ENCODE measurements at regions not wholly inside any gene's neighbourhood (a gene's known extent, or its start where the extent isn't known, plus 50 kb on each side); places are given as distances from the start of the nearest gene placed in this dataset.

DNA sequence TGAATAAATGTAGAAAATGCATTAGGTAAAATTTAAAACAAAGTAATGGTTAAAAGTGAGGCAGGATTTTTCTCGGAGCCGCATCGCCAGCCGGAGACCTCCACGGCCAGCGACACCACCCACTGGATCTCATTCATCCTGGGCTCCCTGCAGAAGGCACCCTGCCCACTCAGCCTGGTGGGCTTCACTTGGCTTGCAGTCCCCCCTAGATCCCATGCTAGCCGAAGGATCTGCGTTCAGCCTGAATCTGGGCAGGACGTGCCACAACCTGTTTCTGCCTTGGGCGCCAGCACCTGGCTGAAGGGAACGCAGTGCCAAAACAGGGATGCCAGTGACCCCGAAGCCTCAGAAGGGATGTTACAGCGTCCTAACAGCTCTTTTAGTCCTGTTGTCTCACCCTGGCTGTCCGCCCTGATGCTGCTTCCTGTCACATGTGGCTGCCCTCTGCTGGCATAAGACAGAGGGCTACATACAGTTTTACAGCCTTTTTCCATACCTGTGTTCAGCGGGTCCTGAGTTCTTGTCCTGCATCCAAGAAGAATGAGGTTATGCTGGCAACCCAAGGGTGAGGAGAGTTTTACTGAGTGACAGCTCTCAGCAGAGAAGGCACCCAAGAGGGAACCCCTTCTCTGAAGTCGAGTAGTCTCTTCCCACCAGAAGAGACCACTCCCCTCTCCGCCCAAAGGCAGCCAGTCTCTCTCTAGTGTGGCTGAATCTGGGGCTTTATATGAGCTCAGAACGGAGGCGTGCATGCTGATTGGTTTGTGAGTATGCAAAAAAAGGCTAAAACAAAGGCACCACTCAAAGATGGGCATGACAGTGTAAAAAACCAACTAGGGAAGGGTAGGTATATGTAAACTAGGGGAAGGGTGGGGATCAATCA is 173.1 kb upstream of the GYPC start:
- no peak for DNase-seq (ENCODE audit: low read depth)

DNA sequence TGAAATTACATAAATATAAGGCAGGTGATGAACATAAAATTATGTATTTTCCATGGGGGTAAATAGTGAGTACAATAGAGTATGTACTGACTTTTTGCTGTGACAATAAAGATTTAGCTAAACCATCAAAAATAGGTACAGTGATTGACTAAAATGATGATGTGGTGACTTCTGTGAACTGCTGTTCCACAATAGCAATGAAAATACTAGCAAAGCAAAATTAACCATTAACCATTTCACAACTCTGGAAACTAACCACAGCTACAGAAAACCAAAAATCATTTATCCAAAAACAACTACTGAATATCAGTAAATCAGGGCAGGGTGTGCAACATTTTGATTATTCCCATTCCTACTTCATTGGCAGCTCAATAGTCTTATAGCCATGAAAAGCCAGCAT is 161.4 kb upstream of the GYPC start:
- DNase-seq (ENCODE audit: low read depth) = no peak

DNA sequence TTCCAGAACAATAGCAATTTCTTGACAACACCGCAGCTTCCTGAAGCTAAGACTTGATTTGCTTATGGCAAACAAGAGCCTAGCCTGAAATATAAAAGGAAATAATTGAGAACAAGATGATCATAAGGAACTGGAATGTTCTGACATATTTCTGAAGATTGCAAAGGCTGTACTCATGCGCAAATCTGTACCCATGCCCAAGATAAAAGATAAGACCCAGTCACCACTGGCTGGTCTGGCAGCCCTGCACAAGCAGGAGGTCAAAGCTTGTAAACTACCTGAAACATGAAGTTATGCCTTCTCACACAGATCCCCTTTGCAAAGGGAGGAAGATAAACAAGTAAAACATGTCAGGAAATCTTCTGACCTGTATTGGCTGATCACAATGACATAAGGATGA is 160.8 kb upstream of the GYPC start:
- no peak for DNase-seq (ENCODE audit: low read depth)

GRCh38 chr2:126496493-126496892 is 159.5 kb upstream of the GYPC start:
- DNase-seq (ENCODE audit: low read depth) = no peak

DNA sequence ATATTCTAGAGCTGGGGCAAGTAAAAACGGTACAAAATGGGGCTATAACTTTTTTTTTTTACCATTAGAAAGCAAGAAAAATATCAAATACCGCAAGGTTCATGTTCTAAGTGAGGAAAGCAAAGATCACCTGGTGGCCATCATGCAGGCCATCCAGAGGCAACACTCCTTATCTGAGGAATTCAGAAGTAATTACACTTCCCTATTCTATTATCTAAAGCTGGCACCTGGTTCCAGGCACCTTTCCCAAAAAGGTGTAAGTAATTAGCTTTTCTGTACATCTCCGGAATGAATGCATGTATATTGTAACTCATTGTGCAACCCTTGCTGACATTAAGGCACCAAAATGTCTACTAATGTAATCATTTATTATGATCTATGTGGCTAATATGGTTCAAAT is 152.5 kb upstream of the GYPC start:
- no peak for DNase-seq (ENCODE audit: low read depth)

GRCh38 chr2:126504949-126505348 is 151.0 kb upstream of the GYPC start:
- no peak for DNase-seq (ENCODE audit: low read depth)

- no peak for DNase-seq (ENCODE audit: low read depth)
Measured at GRCh38 chr2:126506786-126507185, 149.2 kb upstream of the GYPC start.

DNA sequence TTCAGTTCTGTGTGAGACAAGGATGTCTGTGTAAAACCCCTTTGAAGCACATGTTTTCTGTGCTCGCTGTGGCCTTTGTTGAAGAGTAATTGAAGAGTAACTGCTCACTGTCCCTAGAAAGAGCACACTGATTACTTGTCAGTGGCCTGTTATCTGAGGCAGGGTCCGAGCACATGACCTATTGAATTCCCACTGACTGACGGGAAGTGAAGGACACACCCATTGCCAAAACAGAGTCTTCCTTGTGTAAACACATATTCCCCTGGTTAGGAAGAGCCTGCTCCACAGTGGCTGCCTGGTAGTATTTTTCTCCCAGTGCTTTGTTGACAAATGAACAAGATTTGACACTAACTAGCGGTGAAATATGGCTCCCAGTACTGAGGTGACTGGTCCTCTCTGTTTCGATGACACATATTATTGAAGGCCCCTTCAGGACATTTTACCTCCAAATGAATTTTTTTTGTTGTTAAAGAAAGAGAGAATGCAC is 148.5 kb upstream of the GYPC start:
- no peak for DNase-seq (ENCODE audit: low read depth)

- DNase-seq (ENCODE audit: low read depth) = no peak
Measured at GRCh38 chr2:126510356-126510755, 145.6 kb upstream of the GYPC start.

DNA sequence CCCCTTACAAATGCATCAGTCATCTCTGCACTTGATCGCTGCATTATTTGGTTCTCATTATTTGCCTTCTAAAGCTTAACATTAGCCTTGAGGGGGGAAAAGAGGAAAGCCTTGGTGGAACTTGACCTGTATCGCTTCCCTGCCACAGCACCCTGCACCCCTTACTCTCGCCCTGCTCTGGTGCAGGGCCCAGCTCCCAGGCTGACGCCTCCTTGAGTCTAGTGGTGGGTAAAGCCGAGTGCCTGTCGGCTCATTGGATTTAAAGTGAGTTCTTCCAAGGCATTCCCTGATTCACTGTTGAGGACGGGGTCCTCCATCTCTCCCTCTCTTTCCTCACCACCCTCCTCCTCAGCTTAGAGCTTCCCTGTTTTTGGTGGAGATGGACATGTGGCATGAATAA is 145.0 kb upstream of the GYPC start:
- DNase-seq (ENCODE audit: low read depth) = no peak

DNA sequence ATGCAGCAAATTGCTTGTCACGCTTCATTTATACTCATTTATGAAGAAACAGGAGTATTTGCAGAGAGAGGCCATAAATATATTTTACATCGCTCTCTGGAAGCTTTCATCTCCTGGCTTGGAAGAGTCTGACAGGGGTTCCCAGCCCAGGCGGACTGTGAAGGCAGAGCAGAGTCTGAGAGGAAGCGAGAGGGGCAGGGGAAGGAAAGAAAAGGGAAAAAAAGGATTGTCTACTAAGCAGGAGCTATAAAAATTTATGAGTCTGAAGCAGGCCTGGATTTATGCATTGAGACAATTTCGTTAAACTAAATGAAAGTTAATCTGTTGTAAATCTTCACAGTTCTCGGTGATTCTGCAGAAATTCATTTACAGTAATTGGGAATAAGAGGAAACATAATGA is 143.9 kb upstream of the GYPC start:
- DNase-seq (ENCODE audit: low read depth) = no peak

DNA sequence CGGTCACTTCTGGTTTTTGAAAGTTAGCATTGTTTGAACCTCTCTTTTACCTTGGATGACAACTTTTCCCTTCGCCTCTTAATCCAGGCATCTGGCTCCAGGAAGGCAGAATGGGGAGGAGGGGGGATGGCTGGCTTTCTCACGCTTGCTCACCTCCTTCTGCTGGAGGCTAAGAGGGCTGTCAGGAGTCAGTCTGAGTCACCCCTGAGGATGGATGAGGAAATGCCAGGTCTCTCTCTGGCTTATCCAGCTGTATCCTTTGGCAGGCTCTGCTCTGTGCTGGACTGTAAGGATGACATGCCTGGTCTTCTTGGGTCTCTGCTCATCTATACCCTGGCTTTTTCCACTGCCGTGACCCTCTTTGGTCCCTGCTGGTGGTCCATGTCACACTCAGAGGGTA is 142.9 kb upstream of the GYPC start:
- DNase-seq (ENCODE audit: low read depth) = peak; percentile 47

- DNase-seq (ENCODE audit: low read depth) = no peak
Measured at GRCh38 chr2:126515471-126515870, 140.5 kb upstream of the GYPC start.

DNA sequence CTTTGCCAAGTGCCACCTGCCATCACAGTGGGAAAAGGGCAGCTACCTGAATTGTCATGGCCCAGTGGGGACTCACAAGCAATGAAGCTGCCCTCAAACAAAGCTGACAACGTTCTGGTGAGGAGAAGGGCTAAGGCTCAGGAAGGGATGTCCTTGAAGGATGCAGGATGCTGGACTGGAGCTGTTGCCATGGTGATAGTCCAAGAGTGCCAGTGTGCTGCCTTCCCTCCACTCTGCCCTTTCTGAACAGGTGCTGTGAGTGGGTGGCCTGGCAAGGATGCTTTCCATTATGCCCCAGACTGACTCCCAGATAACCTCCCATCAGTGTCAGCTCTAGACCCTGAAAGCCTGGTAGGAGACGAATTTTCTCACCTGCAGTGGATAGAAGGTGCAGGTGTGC is 137.8 kb upstream of the GYPC start:
- no peak for DNase-seq (ENCODE audit: low read depth)

GRCh38 chr2:126527836-126528490 is 128.0 kb upstream of the GYPC start:
- peak; percentile 46 for DNase-seq (ENCODE audit: low read depth)

DNA sequence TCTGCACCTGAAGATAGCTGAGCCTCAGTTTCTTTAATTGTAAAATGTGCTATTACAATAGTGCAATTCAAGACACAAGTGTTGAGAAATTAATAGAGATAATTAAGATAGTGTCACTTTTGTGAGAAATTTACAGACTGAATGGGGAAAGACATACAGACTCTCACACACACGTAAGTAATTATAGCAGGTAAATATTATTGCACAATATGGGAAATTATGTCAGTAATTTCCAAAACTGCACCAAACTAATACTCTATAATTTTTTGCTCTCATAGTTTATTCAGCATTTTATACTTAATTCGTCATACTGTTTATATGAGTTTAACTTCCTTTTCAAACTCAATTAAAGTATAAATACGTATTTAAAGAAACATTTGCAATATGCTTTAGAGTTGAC is 124.9 kb upstream of the GYPC start:
- DNase-seq (ENCODE audit: low read depth) = no peak

- no peak for DNase-seq (ENCODE audit: low read depth)
Measured at GRCh38 chr2:126534478-126534877, 121.5 kb upstream of the GYPC start.

DNA sequence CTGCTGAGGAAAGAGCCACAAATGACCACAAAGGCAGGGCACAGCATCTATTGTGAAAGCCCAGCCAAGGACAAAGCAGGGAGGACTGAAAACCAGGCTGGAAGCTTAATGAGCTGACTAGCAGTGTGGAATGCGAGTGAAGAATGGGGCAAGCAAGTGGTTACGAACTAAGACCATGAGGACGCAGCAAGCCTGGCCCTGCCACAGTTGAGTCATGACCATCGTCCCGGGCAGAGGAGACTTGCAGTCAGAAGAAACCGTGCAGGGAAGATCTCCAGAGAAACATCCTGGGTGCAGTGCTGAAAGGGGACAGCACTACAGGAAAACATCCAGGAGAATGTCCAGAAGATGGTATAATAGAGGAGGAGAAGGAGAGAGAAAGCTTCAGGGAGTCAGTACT is 120.5 kb upstream of the GYPC start:
- no peak for DNase-seq (ENCODE audit: low read depth)

GRCh38 chr2:126536605-126537200 is 119.3 kb upstream of the GYPC start:
- DNase-seq (ENCODE audit: low read depth) = no peak

GRCh38 chr2:126539101-126539500 is 116.9 kb upstream of the GYPC start:
- no peak for DNase-seq (ENCODE audit: low read depth)

- no peak for DNase-seq (ENCODE audit: low read depth)
Measured at GRCh38 chr2:126542247-126542646, 113.7 kb upstream of the GYPC start.

- DNase-seq (ENCODE audit: low read depth) = no peak
Measured at GRCh38 chr2:126543081-126543480, 112.9 kb upstream of the GYPC start.

- DNase-seq (ENCODE audit: low read depth) = no peak
Measured at GRCh38 chr2:126558029-126558428, 97.9 kb upstream of the GYPC start.

All from ELR (cell line).